Karpas-422 (cell line): ENCODE measurements at regions not wholly inside any gene's neighbourhood (a gene's known extent, or its start where the extent isn't known, plus 50 kb on each side); places are given as distances from the start of the nearest gene placed in this dataset.

Experiments used
- DNase-seq: peaks from one replicate; pipeline ENCODE4 v3.0.0-alpha.2; 2015
- H2AFZ ChIP-seq: fragments of 200-600 bp; sonication (generic); 2 replicates; pipeline ENCODE4 v1.6.1; 2014; ENCODE audit warnings: antibody characterized with exemption, low read length, mixed read lengths
- H3K27ac ChIP-seq: fragments of 200-600 bp; sonication (generic); 2 replicates; pipeline ENCODE4 v1.5.1; 2014; ENCODE audit warnings: mild to moderate bottlenecking, low read length, moderate library complexity
- H3K27me3 ChIP-seq: fragments of 200-600 bp; sonication (generic); 2 replicates; pipeline ENCODE4 v1.6.1; 2014; ENCODE audit warnings: low read length, mixed read lengths
- H3K36me3 ChIP-seq: fragments of 200-600 bp; sonication (generic); 2 replicates; pipeline ENCODE4 v1.6.1; 2014; ENCODE audit warnings: low read length, mixed read lengths; ENCODE audit not compliant: insufficient read depth
- H3K4me1 ChIP-seq: fragments of 200-600 bp; sonication (generic); 2 replicates; pipeline ENCODE4 v1.6.1; 2014; ENCODE audit warnings: mild to moderate bottlenecking, low read length, mixed read lengths
- H3K4me2 ChIP-seq: fragments of 200-600 bp; sonication (generic); 2 replicates; pipeline ENCODE4 v1.6.1; 2014; ENCODE audit warnings: low read length, low read depth, mild to moderate bottlenecking; ENCODE audit not compliant: poor library complexity, severe bottlenecking
- H3K4me3 ChIP-seq: fragments of 200-600 bp; sonication (generic); 2 replicates; pipeline ENCODE4 v1.5.1; 2014; ENCODE audit warnings: mild to moderate bottlenecking, antibody characterized with exemption, low read length, mixed read lengths
- H3K79me2 ChIP-seq: fragments of 200-600 bp; sonication (generic); 2 replicates; pipeline ENCODE4 v1.6.1; 2014; ENCODE audit warnings: mild to moderate bottlenecking, low read length, mixed read lengths
- H3K9ac ChIP-seq: fragments of 200-600 bp; sonication (generic); 2 replicates; pipeline ENCODE4 v1.6.0; 2014; ENCODE audit warnings: low read length
- H3K9me2 ChIP-seq: fragments of 200-600 bp; sonication (generic), shearing (Covaris generic); replicated peaks from 2 replicates; pipeline ENCODE4 v1.6.0; 2014; ENCODE audit warnings: mild to moderate bottlenecking, low read length, moderate library complexity; ENCODE audit not compliant: insufficient read depth
- H3K9me3 ChIP-seq: fragments of 300-700, 200-600 bp; sonication (generic); 2 replicates; pipeline ENCODE4 v1.6.1; 2014; ENCODE audit warnings: low read length, mixed read lengths
- H4K20me1 ChIP-seq: fragments of 200-600 bp; sonication (generic); 2 replicates; pipeline ENCODE4 v1.6.1; 2014; ENCODE audit warnings: mild to moderate bottlenecking, antibody characterized with exemption, low read length, low read depth; ENCODE audit not compliant: insufficient read depth

DNA sequence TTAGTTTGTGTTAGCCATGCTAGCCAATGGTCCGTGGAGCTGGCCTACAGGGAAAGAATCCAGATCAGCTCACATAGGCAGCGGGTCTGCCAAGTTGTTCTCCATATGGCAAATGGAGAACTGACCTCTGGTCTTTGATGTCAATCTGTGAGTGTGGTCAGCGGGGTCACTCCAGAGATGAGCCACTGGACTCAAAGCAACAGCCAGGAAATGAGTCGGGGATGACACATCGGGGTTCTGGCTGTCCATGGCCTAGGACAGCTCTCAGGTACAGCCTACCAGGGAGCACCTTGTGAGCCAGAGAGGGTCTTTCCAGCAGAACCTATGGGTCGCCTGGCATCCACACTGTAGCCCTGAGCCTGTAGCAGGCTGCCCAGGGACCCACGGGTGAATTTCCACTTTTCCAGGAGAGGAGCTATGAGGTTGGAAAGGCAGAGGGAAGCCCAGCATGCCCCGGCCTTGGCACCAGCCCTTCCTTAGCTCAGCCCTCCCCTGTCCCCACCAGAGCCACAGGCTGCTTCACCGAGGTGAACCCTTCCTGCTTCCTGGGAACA lies 203.0 kb upstream of the TNRC6C start:
- no peaks in the 10 kb centered on the region for H3K36me3 ChIP-seq
- H4K20me1 ChIP-seq = peaks cover 2% of the 10 kb centered on the region; the same call in 1 of the 2 replicates
- H3K4me1 ChIP-seq = no peaks in the 10 kb centered on the region
- DNase-seq = no peak
- no peaks in the 10 kb centered on the region for H3K9me2 ChIP-seq
- H3K27ac ChIP-seq = no peak overlapping the region
- no peak overlapping the region for H3K9ac ChIP-seq
- H3K9me3 ChIP-seq = no peaks in the 10 kb centered on the region
- H2AFZ ChIP-seq = no peak overlapping the region
- H3K79me2 ChIP-seq = no peaks in the 10 kb centered on the region
- H3K27me3 ChIP-seq = no peaks in the 10 kb centered on the region
- no peak overlapping the region for H3K4me2 ChIP-seq
- no peak overlapping the region for H3K4me3 ChIP-seq

GRCh38 chr17:77756028-77756427 lies 202.5 kb upstream of the TNRC6C start:
- H3K4me3 ChIP-seq = no peak overlapping the region
- H2AFZ ChIP-seq = no peak overlapping the region
- no peaks in the 10 kb centered on the region for H4K20me1 ChIP-seq
- no peak for DNase-seq
- H3K9me3 ChIP-seq = no peaks in the 10 kb centered on the region
- no peaks in the 10 kb centered on the region for H3K36me3 ChIP-seq
- no peaks in the 10 kb centered on the region for H3K4me1 ChIP-seq
- no peaks in the 10 kb centered on the region for H3K27me3 ChIP-seq
- no peak overlapping the region for H3K27ac ChIP-seq
- H3K79me2 ChIP-seq = no peaks in the 10 kb centered on the region
- H3K9ac ChIP-seq = no peak overlapping the region
- no peak overlapping the region for H3K4me2 ChIP-seq
- H3K9me2 ChIP-seq = no peaks in the 10 kb centered on the region

DNA sequence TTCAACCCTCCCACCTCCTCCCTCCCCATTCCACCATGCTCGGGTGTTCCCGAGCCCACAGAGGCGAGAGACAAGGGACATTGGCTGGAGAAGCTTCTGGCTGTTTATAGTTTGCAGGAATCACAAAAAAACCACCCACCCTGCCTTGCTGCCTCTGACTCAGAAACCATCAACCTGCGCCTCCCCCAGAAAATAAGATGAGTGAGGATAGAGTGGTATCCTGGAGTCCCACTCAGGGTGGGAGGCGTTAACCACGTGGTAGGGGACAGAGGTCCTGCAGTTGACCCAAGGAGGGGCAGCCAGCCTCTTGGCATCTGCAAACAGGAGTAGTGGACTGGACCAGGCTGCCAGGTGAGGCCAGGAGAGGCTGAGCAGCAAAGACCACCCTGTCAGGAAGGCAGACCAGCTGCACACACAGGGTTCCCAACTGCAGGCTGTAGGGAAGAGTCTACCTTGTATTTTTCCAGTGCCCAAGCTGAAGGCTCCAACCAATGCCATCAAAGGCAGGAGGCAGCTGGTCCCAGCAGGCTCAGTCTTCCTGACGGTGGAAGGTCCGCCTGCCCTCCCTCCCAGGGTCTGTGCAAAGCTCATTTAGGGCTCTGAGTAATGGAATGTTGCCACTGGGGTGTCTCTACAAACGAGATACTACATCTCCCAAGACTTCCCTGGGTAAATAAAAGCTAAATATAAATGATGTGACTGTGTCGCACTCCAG lies 201.5 kb upstream of the TNRC6C start:
- H3K27me3 ChIP-seq = no peaks in the 10 kb centered on the region
- H3K4me1 ChIP-seq = no peaks in the 10 kb centered on the region
- H3K9me3 ChIP-seq = no peaks in the 10 kb centered on the region
- H3K36me3 ChIP-seq = no peaks in the 10 kb centered on the region
- H2AFZ ChIP-seq = no peak overlapping the region
- H3K79me2 ChIP-seq = no peaks in the 10 kb centered on the region
- H4K20me1 ChIP-seq = no peaks in the 10 kb centered on the region
- no peak overlapping the region for H3K4me2 ChIP-seq
- no peak overlapping the region for H3K27ac ChIP-seq
- no peaks in the 10 kb centered on the region for H3K9me2 ChIP-seq
- DNase-seq = no peak
- no peak overlapping the region for H3K9ac ChIP-seq
- no peak overlapping the region for H3K4me3 ChIP-seq

- H3K27me3 ChIP-seq = no peaks in the 10 kb centered on the region
- H3K9ac ChIP-seq = no peak overlapping the region
- H3K27ac ChIP-seq = no peak overlapping the region
- H3K9me3 ChIP-seq = no peaks in the 10 kb centered on the region
- H4K20me1 ChIP-seq = no peaks in the 10 kb centered on the region
- no peak overlapping the region for H2AFZ ChIP-seq
- H3K79me2 ChIP-seq = no peaks in the 10 kb centered on the region
- H3K4me2 ChIP-seq = no peak overlapping the region
- H3K4me3 ChIP-seq = no peak overlapping the region
- H3K36me3 ChIP-seq = no peaks in the 10 kb centered on the region
- no peaks in the 10 kb centered on the region for H3K4me1 ChIP-seq
- no peaks in the 10 kb centered on the region for H3K9me2 ChIP-seq
- no peak for DNase-seq
These were observed 201.0 kb upstream of the TNRC6C start for GRCh38 chr17:77757561-77757898.

DNA sequence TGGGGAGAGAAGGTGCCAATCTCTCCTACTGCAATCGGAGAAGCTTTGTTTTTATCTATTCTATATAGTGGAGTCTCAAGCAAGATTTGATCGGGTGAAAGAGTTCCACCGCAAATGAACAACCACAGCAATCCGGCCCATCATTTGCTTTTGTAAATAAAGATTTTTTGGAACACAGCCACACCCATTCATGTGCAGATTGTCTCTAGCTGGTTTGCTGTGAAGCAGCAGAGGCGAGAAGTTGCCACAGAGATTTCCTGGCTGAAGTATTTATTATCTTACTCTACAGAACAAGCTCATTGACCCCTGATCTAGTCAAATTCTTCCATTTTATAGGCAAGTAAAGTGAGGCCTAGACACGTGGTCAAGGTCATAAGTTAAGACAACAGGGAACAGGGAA lies 195.5 kb upstream of the TNRC6C start:
- no peaks in the 10 kb centered on the region for H3K9me3 ChIP-seq
- no peak overlapping the region for H2AFZ ChIP-seq
- no peak overlapping the region for H3K4me2 ChIP-seq
- no peaks in the 10 kb centered on the region for H3K27me3 ChIP-seq
- no peaks in the 10 kb centered on the region for H4K20me1 ChIP-seq
- DNase-seq = no peak
- no peak overlapping the region for H3K4me3 ChIP-seq
- no peaks in the 10 kb centered on the region for H3K79me2 ChIP-seq
- no peaks in the 10 kb centered on the region for H3K4me1 ChIP-seq
- H3K27ac ChIP-seq = no peak overlapping the region
- no peak overlapping the region for H3K9ac ChIP-seq
- no peaks in the 10 kb centered on the region for H3K9me2 ChIP-seq
- no peaks in the 10 kb centered on the region for H3K36me3 ChIP-seq

DNA sequence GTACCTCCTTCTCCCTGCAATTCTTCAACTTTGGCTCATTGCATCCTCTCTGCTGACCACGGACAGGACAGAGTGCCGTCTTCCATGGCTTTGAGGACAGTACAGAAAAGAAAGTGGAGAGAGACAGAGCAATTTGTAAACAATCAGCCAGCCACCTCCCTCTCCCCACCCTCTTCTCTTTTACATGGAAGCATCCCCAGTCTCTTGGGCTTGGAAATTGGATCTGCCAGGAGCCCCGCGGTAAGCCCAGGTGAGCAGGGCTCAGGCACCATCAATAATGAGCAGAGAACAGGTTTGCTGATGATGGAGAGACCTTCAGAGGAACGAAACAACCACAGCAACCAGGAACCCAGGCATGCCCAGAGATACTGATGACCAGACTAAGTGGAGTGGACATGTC lies 194.9 kb upstream of the TNRC6C start:
- H3K36me3 ChIP-seq = no peaks in the 10 kb centered on the region
- no peak for DNase-seq
- no peaks in the 10 kb centered on the region for H4K20me1 ChIP-seq
- no peak overlapping the region for H2AFZ ChIP-seq
- no peaks in the 10 kb centered on the region for H3K9me3 ChIP-seq
- H3K27me3 ChIP-seq = no peaks in the 10 kb centered on the region
- no peak overlapping the region for H3K9ac ChIP-seq
- H3K9me2 ChIP-seq = no peaks in the 10 kb centered on the region
- no peak overlapping the region for H3K27ac ChIP-seq
- no peak overlapping the region for H3K4me2 ChIP-seq
- no peak overlapping the region for H3K4me3 ChIP-seq
- H3K79me2 ChIP-seq = no peaks in the 10 kb centered on the region
- H3K4me1 ChIP-seq = no peaks in the 10 kb centered on the region

DNA sequence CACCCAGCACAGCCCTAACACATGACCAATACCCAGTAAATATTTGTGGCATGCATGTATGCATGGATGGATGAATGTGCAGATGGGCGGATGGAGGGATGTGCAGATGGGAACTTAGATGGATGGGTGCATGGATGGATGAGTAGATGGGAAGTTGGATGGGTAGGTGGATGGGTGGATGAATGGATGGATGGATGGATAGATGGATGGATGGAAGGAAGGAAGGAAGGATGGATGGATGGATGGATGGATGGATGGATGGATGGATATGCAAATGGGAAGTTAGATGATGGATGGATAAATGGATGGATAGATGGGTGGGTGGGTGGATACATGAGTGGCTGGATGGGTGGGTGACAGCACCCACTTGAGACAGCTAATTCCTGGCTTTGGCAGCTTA lies 193.2 kb upstream of the TNRC6C start:
- Histone ChIP-seq H3K36me3 (no peaks in the 10 kb centered on the region), H2AFZ (no peak overlapping the region), H3K9ac (no peak overlapping the region), H3K79me2 (no peaks in the 10 kb centered on the region), H3K27me3 (no peaks in the 10 kb centered on the region), H3K4me2 (no peak overlapping the region), H3K9me3 (no peaks in the 10 kb centered on the region), H3K9me2 (no peaks in the 10 kb centered on the region), H3K4me3 (no peak overlapping the region), H3K4me1 (no peaks in the 10 kb centered on the region), H4K20me1 (no peaks in the 10 kb centered on the region), H3K27ac (no peak overlapping the region)
- no peak for DNase-seq

- no peaks in the 10 kb centered on the region for H3K4me1 ChIP-seq
- H3K9ac ChIP-seq = no peak overlapping the region
- H2AFZ ChIP-seq = no peak overlapping the region
- H3K9me2 ChIP-seq = no peaks in the 10 kb centered on the region
- H3K27me3 ChIP-seq = no peaks in the 10 kb centered on the region
- H3K4me2 ChIP-seq = no peak overlapping the region
- no peak overlapping the region for H3K4me3 ChIP-seq
- no peak overlapping the region for H3K27ac ChIP-seq
- no peaks in the 10 kb centered on the region for H3K36me3 ChIP-seq
- H4K20me1 ChIP-seq = peaks cover 4% of the 10 kb centered on the region; the same call in 1 of the 2 replicates
- DNase-seq = no peak
- no peaks in the 10 kb centered on the region for H3K9me3 ChIP-seq
- no peaks in the 10 kb centered on the region for H3K79me2 ChIP-seq
These were observed 191.4 kb upstream of the TNRC6C start for GRCh38 chr17:77767148-77767547.
